Mesodermal cell (in vitro differentiated cells): ENCODE measurements at regions not wholly inside any gene's neighbourhood (a gene's known extent, or its start where the extent isn't known, plus 50 kb on each side); places are given as distances from the start of the nearest gene placed in this dataset.

Experiments
- H3K27ac ChIP-seq: 2 replicates; pipeline ENCODE4 v1.7.0; 2013; ENCODE audit warnings: mild to moderate bottlenecking, low read depth, low read length, moderate library complexity; ENCODE audit not compliant: severe bottlenecking
- H3K36me3 ChIP-seq: 2 replicates; pipeline ENCODE4 v1.7.1; 2013; ENCODE audit warnings: mild to moderate bottlenecking, low read length, moderate library complexity; ENCODE audit not compliant: control insufficient read depth, insufficient read depth
- H3K4me1 ChIP-seq: one replicate; pipeline ENCODE4 v1.7.1; 2013; ENCODE audit warnings: mild to moderate bottlenecking, low read length; ENCODE audit not compliant: insufficient read depth, control insufficient read depth, poor library complexity, severe bottlenecking
- H3K4me3 ChIP-seq: 2 replicates; pipeline ENCODE4 v1.7.0; 2013; ENCODE audit warnings: low read length, control low read depth, mild to moderate bottlenecking; ENCODE audit not compliant: insufficient read depth, poor library complexity, severe bottlenecking; ENCODE audit errors: extremely low read depth
- H3K9me3 ChIP-seq: 2 replicates; pipeline ENCODE4 v1.7.1; 2013; ENCODE audit warnings: mild to moderate bottlenecking, low read length, moderate library complexity; ENCODE audit not compliant: control insufficient read depth
- WGBS, 2 experiments: methylation state at CpG; one replicate each; pipeline ENCODE4 v1.1.5; 2013; ENCODE audit warnings: missing lambda C conversion rate in 2 of 2; ENCODE audit not compliant: insufficient coverage in 2 of 2; 5-methylcytosine and 5-hydroxymethylcytosine counted together

- Histone ChIP-seq H3K4me3 (no peak overlapping the region), H3K27ac (no peak overlapping the region), H3K36me3 (no peaks in the 10 kb centered on the region), H3K4me1 (peaks cover 34% of the 10 kb centered on the region), H3K9me3 (peaks cover 6% of the 10 kb centered on the region)
Measured at GRCh38 chr7:32163896-32164295, 93.7 kb upstream of the PDE1C start.

GRCh38 chr7:32163141-32163806 is 93.1 kb upstream of the PDE1C start:
- H3K36me3 ChIP-seq: no peaks in the 10 kb centered on the region
- H3K9me3 ChIP-seq: peaks cover 6% of the 10 kb centered on the region
- no peak overlapping the region for H3K4me3 ChIP-seq
- H3K27ac ChIP-seq: peak overlapping the region; percentile 77
- WGBS, 2 experiments: 87 to 96% methylated on average over 3 to 6 of the region's 7 CpGs
- H3K4me1 ChIP-seq: peaks cover 40% of the 10 kb centered on the region

GRCh38 chr7:32161708-32162107 is 91.5 kb upstream of the PDE1C start:
- Histone ChIP-seq H3K36me3 (no peaks in the 10 kb centered on the region), H3K4me3 (no peak overlapping the region), H3K4me1 (peaks cover 44% of the 10 kb centered on the region), H3K27ac (no peak overlapping the region), H3K9me3 (peaks cover 6% of the 10 kb centered on the region)
- 80 to 100% methylated on average over 1 of the region's 2 CpGs for WGBS, 2 experiments

GRCh38 chr7:32158751-32159745 is 88.8 kb upstream of the PDE1C start:
- Histone ChIP-seq H3K4me1 (peaks cover 50% of the 10 kb centered on the region), H3K36me3 (no peaks in the 10 kb centered on the region), H3K27ac (no peak overlapping the region), H3K4me3 (no peak overlapping the region), H3K9me3 (peaks cover 6% of the 10 kb centered on the region)
- WGBS, 2 experiments: 83 to 90% methylated on average over 3 to 4 of the region's 4 CpGs

- Histone ChIP-seq H3K27ac (no peak overlapping the region), H3K36me3 (no peaks in the 10 kb centered on the region), H3K4me3 (no peak overlapping the region), H3K4me1 (peaks cover 43% of the 10 kb centered on the region), H3K9me3 (peaks cover 6% of the 10 kb centered on the region)
- 82 to 90% methylated on average over 2 to 4 of the region's 5 CpGs for WGBS, 2 experiments
Measured at GRCh38 chr7:32158076-32158475, 87.9 kb upstream of the PDE1C start.

- no peaks in the 10 kb centered on the region for H3K9me3 ChIP-seq
- WGBS, 2 experiments: 80 to 100% methylated on average over 1 of the region's 2 CpGs
- no peak overlapping the region for H3K27ac ChIP-seq
Measured at GRCh38 chr7:32155712-32156111, 85.5 kb upstream of the PDE1C start.

GRCh38 chr7:32154797-32155196 is 84.6 kb upstream of the PDE1C start:
- Histone ChIP-seq H3K36me3 (no peaks in the 10 kb centered on the region), H3K4me3 (no peak overlapping the region), H3K9me3 (no peaks in the 10 kb centered on the region), H3K27ac (no peak overlapping the region), H3K4me1 (peaks cover 25% of the 10 kb centered on the region)
- WGBS, 2 experiments: 83 to 97% methylated on average over 2 to 3 of the region's 3 CpGs

More at GRCh38 chr7:32155712-32156111, 85.5 kb upstream of the PDE1C start:
- H3K4me3 ChIP-seq: no peak overlapping the region
- H3K36me3 ChIP-seq: no peaks in the 10 kb centered on the region
- H3K4me1 ChIP-seq: peaks cover 25% of the 10 kb centered on the region

GRCh38 chr7:32153006-32153405 is 82.8 kb upstream of the PDE1C start:
- Histone ChIP-seq H3K4me1 (peaks cover 8% of the 10 kb centered on the region), H3K9me3 (no peaks in the 10 kb centered on the region), H3K4me3 (no peak overlapping the region), H3K36me3 (no peaks in the 10 kb centered on the region), H3K27ac (no peak overlapping the region)
- WGBS, 2 experiments: 95 to 100% methylated on average over 3 to 4 of the region's 4 CpGs

- Histone ChIP-seq H3K27ac (no peak overlapping the region), H3K36me3 (no peaks in the 10 kb centered on the region), H3K9me3 (no peaks in the 10 kb centered on the region), H3K4me1 (peaks cover 6% of the 10 kb centered on the region), H3K4me3 (no peak overlapping the region)
- WGBS, 2 experiments: 100% methylated on average over 1 of the region's 3 CpGs; no CpG with 5 or more reads in 1 of the 2 experiments
Measured at GRCh38 chr7:32152576-32152975, 82.4 kb upstream of the PDE1C start.

DNA sequence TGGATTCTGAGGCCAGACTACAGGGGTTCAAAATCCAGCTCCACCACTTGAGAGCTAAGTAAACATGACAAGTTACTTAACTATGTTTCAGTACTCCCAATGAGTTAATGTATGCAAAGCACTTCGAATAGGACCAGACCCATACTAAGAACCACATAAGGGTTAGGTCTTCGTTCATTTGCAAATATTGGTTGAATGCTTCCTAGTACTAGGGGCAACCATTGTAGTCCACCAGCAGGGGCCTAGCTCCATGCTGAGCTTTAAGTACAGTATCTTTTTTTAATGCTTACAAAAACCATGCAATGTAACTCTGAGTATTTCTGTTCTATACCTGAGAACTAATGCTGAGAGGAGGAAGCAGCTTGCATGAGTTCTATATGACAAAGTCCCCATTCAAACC is 80.4 kb upstream of the PDE1C start:
- Histone ChIP-seq H3K4me1 (no peaks in the 10 kb centered on the region), H3K4me3 (no peak overlapping the region), H3K36me3 (no peaks in the 10 kb centered on the region), H3K27ac (no peak overlapping the region), H3K9me3 (no peaks in the 10 kb centered on the region)
- 40 to 67% methylated on average over 1 of the region's 2 CpGs for WGBS, 2 experiments

DNA sequence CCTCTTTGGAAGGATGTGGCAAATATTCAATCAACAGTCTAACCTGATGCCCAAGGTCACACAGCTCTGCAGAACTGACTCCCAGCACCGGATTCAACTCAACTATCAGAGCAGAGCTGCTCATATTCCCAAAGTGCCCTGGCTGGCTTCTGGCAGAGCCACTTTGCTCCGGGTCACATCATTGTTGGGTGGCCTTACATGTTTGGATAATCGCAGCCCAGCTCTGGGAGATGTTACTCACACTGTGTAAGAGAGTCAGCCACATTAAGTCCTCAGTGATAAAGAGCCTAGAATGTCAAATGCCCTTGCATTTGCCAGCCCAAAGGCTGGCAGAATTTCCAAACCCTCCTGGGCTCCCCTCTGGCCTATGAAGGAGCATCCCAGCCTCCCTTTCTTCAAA is 79.8 kb upstream of the PDE1C start:
- Histone ChIP-seq H3K4me1 (no peaks in the 10 kb centered on the region), H3K36me3 (no peaks in the 10 kb centered on the region), H3K9me3 (no peaks in the 10 kb centered on the region), H3K27ac (no peak overlapping the region), H3K4me3 (no peak overlapping the region)
- WGBS, 2 experiments: 93 to 100% methylated on average over 2 to 3 of the region's 3 CpGs
